GM19397 (cell line): ENCODE measurements at regions not wholly inside any gene's neighbourhood (a gene's known extent, or its start where the extent isn't known, plus 50 kb on each side); places are given as distances from the start of the nearest gene placed in this dataset.

ENCODE experiments used
- ATAC-seq: cut with Tn5 transposase; IDR thresholded peaks from one replicate; pipeline ENCODE4 v1.9.1; 2021; ENCODE audit warnings: mild to moderate bottlenecking, moderate library complexity; ENCODE audit not compliant: unreplicated experiment

- no peak for ATAC-seq
Measured at GRCh38 chr2:12827721-12828120, 111.0 kb downstream of the TRIB2 start.

- ATAC-seq: no peak
Measured at GRCh38 chr2:12828980-12829379, 112.2 kb downstream of the TRIB2 start.

DNA sequence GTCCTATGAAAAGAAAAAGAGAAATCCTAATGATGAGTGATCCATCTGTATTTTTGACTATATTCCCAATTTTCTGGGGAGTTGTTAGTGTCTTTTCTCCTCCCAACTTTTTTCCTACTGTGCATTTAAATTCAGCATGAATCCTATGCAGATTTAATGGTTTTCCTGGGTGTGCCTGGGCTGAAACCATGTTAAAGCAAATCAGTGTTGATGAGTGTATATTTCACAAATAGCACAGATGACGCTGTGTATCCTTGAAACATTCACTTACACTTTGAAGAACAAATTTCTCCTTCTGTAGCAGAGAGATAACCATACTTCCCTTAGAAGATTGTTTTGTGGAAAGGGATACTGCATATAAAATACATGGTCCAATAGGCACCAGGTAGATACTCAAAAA, 114.3 kb downstream of the TRIB2 start:
- no peak for ATAC-seq

GRCh38 chr2:12834239-12834638, 117.5 kb downstream of the TRIB2 start:
- no peak for ATAC-seq

DNA sequence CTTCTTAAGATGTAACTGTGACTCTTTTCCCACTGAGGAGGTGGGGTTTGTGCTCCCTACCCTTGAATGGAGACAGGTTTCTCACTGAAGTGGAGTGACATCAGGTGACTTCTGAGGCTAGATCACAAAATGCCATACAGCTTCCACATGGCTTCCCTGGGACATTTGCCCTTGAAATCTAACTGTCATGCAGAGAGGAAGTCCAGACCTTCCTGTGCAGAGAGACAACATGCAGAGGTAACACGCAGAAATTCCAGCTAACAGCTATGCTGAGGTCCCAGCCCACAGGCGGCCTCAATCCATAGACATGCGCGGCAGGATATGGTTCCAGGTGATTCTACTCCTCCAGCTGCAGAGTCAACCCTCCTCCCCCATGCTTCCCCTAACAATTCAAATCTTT, 119.0 kb downstream of the TRIB2 start:
- ATAC-seq: no peak

DNA sequence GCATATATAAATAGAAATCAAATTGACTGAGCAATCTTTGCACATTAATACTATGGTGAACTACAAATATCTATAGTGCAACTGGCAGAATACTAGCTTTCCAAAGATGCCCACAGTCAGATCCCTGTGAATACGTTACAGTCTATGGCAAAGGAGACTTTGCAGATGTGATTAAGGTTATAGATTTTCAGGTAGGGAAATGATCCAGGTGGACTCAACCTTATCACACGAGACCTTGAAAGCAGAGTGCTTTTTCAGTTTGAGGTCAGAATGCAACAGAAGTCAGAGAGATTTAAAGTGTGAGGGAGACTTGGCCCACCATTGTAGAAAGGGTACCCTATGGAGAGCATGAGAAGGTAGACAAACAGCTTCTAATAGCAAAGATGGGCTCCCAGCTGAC, 122.6 kb downstream of the TRIB2 start:
- ATAC-seq: no peak

GRCh38 chr2:12841021-12841420, 124.3 kb downstream of the TRIB2 start:
- ATAC-seq: no peak

- no peak for ATAC-seq
Measured at GRCh38 chr2:12842917-12843316, 126.2 kb downstream of the TRIB2 start.

GRCh38 chr2:12844511-12844910, 127.8 kb downstream of the TRIB2 start:
- no peak for ATAC-seq

DNA sequence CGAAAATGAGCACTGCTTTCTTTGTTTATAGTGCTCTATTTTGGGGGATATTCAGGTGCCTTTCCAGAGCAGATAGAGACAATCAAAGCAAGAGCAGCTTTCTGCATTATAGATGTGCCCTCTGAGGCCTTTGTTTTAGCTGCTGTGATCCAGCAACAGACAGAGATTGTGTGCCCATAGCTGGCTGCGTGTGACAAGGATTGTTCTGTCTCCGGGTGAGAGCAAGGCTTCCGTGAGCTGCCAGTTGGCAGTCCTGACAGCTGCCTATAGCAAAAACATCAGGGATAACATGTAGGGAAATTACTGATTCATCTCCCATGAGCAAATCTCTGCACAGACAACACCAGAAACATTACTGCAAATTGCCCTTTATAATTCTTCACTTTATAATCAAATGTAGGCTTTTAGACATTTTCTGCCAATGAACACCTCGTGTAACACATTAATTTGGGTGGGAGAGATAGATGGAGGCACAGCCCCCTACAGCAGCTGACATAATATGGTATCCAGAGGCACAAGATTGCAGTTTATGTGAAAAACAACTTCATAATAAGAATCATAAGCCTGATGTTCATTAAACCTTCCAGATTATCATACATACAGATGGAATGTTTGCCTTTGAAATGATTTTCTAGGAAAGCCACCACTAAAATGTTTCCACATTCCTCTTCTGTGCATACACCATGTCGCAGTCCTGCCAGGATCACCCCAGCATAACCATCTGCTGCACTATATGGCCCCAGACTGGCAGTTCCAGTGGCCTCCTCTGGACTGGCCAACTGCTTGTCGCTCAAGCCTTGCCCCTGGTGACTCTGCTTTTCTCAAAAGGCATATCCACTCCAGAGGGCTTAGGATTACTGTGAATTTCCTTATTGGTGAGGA, 131.2 kb downstream of the TRIB2 start:
- ATAC-seq: no peak

- no peak for ATAC-seq
Measured at GRCh38 chr2:12852135-12852534, 135.4 kb downstream of the TRIB2 start.

DNA sequence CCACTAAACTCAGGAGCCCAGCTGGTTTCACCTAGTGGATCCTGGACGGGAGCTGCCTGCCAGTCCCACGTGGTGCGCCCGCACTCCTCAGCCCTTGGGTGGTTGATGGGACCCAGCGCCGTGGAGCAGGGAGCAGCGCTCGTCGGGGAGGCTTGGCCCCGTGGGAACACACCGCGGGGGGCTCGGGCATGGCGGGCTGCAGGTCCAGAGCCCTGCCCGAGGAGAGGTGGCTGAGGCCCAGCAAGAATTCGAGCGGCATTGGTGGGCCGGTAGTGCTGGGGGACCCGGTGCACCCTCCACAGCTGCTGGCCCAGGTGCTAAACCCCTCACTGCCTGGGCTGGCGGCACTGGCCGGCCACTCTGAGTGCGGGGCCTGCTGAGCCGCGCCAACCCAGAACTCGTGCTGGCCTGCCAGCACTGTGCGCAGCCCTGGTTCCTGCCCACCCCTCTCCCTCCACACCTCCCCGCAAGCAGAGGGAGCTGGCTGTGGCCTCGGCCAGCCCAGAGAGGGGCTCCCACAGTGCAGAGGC, 137.3 kb downstream of the TRIB2 start:
- ATAC-seq: no peak

- no peak for ATAC-seq
Measured at GRCh38 chr2:12855508-12855907, 138.8 kb downstream of the TRIB2 start.

DNA sequence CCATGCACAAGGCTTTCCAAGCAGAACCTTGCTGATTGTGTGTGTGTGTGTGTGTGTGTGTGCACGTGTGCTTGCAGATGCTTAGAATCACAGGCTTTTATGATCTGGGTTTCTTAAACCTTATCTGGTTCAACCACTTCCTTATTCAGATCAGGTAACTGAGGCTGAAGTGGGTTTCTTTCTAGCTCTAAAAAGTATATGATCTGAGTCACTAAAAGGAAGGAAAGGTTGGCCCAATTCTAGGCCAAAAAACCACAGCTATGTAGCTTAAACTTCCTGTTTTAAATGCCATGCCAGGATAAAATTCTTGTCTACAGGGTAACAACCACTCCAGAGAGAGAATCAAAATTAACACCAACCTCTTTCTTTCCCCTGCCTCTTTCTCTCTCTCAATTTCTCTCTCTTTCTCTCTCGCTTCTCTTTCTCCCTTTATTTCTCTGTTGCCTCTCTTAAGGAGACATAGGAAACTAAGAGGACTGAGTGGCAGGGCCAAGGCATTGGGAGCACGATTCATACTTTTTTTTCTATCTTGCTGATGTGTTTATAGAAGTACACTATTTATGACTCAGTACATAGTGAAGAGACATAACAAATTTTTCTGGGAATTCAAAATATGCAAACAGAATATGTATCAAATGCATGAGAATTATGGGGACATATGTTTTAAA, 140.3 kb downstream of the TRIB2 start:
- no peak for ATAC-seq

GRCh38 chr2:12857891-12858290, 141.2 kb downstream of the TRIB2 start:
- ATAC-seq: no peak

DNA sequence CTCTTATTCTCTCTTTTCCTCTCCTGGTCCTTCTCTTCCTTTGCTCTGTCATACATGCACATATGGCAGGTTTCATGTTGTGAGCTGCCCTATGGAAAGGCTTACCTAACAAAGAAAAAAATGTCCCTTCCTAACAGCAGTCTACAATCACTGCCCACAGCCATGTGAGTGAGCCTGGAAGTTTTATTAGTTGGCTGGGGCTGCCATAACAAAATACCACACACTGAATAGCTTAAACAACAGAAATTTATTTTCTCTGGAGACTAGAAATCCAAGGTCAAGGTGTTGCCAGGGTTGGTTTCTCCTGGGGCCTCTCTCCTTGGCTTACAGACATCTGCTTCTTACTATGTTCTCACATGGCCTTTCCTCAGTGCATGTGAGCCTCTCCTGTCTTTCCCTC, 142.1 kb downstream of the TRIB2 start:
- ATAC-seq: no peak

DNA sequence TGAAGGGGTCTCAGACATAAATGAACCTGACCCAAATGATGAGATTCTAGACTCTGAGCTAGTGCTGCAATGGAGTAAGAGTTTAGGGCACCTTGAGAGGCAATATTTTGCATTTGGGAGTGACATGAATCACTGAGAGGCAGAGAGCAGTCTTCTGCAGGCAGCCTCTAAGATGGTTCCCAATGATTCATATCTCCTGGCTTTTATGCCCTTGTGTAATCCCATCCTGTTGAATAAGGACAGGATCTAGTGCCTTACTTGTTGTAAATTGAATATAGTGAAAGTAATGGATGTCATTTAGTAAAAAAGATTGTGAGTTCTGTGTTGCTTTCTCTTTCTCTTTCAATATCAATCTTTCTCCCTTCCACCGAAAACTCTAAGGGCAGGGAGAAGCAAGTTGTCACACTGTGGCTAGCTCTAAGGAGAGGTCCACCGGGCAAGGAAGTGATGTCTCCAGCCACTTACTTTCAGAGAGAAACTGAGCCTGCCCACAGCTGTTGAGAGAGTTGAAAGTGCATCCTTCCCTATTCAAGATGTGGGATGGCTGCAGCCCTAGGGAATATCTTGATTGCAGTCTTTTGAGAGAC, 144.7 kb downstream of the TRIB2 start:
- ATAC-seq: no peak

DNA sequence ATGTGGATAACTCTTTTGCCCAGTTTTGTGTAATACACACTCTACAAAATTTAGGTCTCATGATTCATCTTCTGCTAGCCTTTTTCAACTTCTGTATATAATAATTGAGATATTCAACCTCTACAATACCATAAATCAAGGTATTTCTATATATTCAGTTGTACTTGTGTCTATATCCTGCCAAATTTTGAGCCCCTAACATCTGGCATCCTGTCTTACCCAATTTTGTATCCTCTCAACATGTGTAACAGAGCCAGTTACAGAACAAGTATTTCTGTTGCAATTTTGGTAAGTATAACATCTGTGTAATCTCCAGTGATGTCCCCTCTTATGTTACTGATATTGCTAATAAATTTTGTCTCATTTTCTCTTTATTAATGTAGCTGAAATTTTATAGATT, 145.8 kb downstream of the TRIB2 start:
- no peak for ATAC-seq

DNA sequence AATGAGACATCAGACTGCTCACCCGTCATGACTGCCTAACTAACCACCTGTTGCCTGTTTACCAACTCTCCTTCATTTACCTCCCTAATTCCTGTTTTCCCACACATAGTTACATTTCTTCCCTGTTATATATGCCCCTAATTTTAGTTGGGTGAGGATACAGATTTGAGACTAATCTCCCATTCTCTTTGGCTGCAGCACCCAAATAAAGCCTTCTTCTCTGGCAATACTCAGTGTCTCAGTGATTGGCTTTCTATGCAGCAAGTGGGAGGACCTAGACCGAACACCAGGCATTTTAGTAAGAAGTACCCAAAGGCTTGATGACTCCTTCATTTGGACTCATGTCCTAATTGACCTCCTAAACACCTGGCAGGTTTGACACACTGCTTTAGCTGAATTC, 147.2 kb downstream of the TRIB2 start:
- no peak for ATAC-seq

GRCh38 chr2:12867631-12868287, 151.0 kb downstream of the TRIB2 start:
- ATAC-seq: no peak

GRCh38 chr2:12870692-12871091, 154.0 kb downstream of the TRIB2 start:
- ATAC-seq: no peak
